ENCODE measurements at regions not wholly inside any gene's neighbourhood (a gene's known extent, or its start where the extent isn't known, plus 50 kb on each side); places are given as distances from the start of the nearest gene placed in this dataset.
A peak's percentile ranks its signal among the peaks of the same experiment; 100 is the strongest.

DNA sequence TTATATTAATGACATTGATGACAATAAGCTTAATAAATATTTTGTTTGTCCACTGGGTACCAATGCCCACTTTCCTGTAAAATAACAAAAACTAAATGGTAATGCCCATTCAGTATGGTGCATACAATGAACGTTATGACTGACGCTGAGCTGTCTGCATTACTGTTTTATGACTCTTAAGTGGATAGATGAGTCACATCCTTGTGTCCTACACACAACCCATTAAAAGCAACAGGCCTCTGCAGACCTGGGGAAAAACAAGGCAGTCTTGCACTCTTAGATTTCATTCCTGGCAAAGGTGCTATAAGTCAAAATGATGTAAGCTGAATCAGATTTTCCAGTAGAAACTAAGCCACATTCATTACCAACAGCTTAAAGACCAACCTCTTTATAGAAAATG lies 176.3 kb upstream of the TMEM45B start:
- no peak for TF ChIP-seq FOXM1 (IDR thresholded peaks at IDR 0.05; ENCODE audit: borderline replicate concordance, low read depth)
- TF ChIP-seq ZBTB7A (IDR thresholded peaks at IDR 0.05; ENCODE audit: low read depth), result no peak
- TF ChIP-seq CEBPB (IDR thresholded peaks at IDR 0.05), result no peak
- peak; percentile 27; the same call in 1 of the 2 replicates for TF ChIP-seq EP300 (IDR thresholded peaks at IDR 0.05; ENCODE audit: borderline replicate concordance)
- no peak for TF ChIP-seq TCF12 (IDR thresholded peaks at IDR 0.05; ENCODE audit: low read depth)
- no peak for TF ChIP-seq TAF1 (IDR thresholded peaks at IDR 0.05; ENCODE audit: low read depth)
- TF ChIP-seq, protein P1, sequence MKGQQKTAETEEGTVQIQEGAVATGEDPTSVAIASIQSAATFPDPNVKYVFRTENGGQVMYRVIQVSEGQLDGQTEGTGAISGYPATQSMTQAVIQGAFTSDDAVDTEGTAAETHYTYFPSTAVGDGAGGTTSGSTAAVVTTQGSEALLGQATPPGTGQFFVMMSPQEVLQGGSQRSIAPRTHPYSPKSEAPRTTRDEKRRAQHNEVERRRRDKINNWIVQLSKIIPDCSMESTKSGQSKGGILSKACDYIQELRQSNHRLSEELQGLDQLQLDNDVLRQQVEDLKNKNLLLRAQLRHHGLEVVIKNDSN (IDR thresholded peaks at IDR 0.05), result no peak
- TF ChIP-seq, protein P2, sequence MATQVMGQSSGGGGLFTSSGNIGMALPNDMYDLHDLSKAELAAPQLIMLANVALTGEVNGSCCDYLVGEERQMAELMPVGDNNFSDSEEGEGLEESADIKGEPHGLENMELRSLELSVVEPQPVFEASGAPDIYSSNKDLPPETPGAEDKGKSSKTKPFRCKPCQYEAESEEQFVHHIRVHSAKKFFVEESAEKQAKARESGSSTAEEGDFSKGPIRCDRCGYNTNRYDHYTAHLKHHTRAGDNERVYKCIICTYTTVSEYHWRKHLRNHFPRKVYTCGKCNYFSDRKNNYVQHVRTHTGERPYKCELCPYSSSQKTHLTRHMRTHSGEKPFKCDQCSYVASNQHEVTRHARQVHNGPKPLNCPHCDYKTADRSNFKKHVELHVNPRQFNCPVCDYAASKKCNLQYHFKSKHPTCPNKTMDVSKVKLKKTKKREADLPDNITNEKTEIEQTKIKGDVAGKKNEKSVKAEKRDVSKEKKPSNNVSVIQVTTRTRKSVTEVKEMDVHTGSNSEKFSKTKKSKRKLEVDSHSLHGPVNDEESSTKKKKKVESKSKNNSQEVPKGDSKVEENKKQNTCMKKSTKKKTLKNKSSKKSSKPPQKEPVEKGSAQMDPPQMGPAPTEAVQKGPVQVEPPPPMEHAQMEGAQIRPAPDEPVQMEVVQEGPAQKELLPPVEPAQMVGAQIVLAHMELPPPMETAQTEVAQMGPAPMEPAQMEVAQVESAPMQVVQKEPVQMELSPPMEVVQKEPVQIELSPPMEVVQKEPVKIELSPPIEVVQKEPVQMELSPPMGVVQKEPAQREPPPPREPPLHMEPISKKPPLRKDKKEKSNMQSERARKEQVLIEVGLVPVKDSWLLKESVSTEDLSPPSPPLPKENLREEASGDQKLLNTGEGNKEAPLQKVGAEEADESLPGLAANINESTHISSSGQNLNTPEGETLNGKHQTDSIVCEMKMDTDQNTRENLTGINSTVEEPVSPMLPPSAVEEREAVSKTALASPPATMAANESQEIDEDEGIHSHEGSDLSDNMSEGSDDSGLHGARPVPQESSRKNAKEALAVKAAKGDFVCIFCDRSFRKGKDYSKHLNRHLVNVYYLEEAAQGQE (IDR thresholded peaks at IDR 0.05; ENCODE audit: low read depth), result no peak
- TF ChIP-seq RAD21 (IDR thresholded peaks at IDR 0.05; ENCODE audit: low read depth), result no peak
- TF ChIP-seq, protein P3, sequence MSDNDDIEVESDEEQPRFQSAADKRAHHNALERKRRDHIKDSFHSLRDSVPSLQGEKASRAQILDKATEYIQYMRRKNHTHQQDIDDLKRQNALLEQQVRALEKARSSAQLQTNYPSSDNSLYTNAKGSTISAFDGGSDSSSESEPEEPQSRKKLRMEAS (IDR thresholded peaks at IDR 0.05), result no peak
- no peak for TF ChIP-seq YY1 (IDR thresholded peaks at IDR 0.05; ENCODE audit: low read depth)
- TF ChIP-seq EGR1 (IDR thresholded peaks at IDR 0.05), result no peak
- TF ChIP-seq NFIC (IDR thresholded peaks at IDR 0.05), result no peak

Data from Ishikawa (cell line).